GM23338 (cell line): ENCODE measurements at regions not wholly inside any gene's neighbourhood (a gene's known extent, or its start where the extent isn't known, plus 50 kb on each side); places are given as distances from the start of the nearest gene placed in this dataset.

Experiments
- ATAC-seq: fragments of 200-7000 bp; cut with Tn5 transposase; 3 replicates; pipeline ENCODE4 v1.9.1; 2020
- DNase-seq: peaks from one replicate; pipeline ENCODE4 v3.0.0-alpha.2; 2015; ENCODE audit warnings: low spot score
- H2AFZ ChIP-seq: fragments of 200-600 bp; sonication (generic); 2 replicates; pipeline ENCODE4 v1.8.0; 2016; ENCODE audit warnings: antibody characterized with exemption, mild to moderate bottlenecking, moderate library complexity
- H3F3A ChIP-seq: fragments of 200-600 bp; sonication (generic); replicated peaks from 2 replicates; pipeline ENCODE4 v1.8.0; 2017; ENCODE audit warnings: antibody characterized with exemption, mixed run types, low read depth
- H3K27ac ChIP-seq: fragments of 200-600 bp; sonication (generic); 2 replicates; pipeline ENCODE4 v1.6.1; 2016; ENCODE audit warnings: low read depth
- H3K27me3 ChIP-seq: fragments of 200-600 bp; sonication (generic); 2 replicates; pipeline ENCODE4 v1.8.0; 2016; ENCODE audit warnings: mild to moderate bottlenecking, mixed run types, moderate library complexity; ENCODE audit not compliant: insufficient read depth
- H3K36me3 ChIP-seq: fragments of 200-600 bp; sonication (generic); 2 replicates; pipeline ENCODE4 v1.8.0; 2016; ENCODE audit warnings: mild to moderate bottlenecking; ENCODE audit not compliant: insufficient read depth
- H3K4me1 ChIP-seq: fragments of 200-600 bp; sonication (generic); 2 replicates; pipeline ENCODE4 v1.8.0; 2016; ENCODE audit warnings: mild to moderate bottlenecking, moderate library complexity; ENCODE audit not compliant: insufficient read depth
- H3K4me2 ChIP-seq: fragments of 200-600 bp; sonication (generic); 2 replicates; pipeline ENCODE4 v1.7.1; 2017; ENCODE audit warnings: mixed run types
- H3K4me3 ChIP-seq: fragments of 200-600 bp; sonication (generic); 2 replicates; pipeline ENCODE4 v1.6.1; 2016; ENCODE audit warnings: mixed run types
- H3K79me2 ChIP-seq: fragments of 200-600 bp; sonication (generic); replicated peaks from 2 replicates; pipeline ENCODE4 v1.8.0; 2017; ENCODE audit warnings: mild to moderate bottlenecking; ENCODE audit not compliant: insufficient read depth
- H3K9me2 ChIP-seq: fragments of 200-600 bp; sonication (generic); 2 replicates; pipeline ENCODE4 v1.8.0; 2017; ENCODE audit not compliant: insufficient read depth
- H4K20me1 ChIP-seq: fragments of 200-600 bp; sonication (generic); replicated peaks from 2 replicates; pipeline ENCODE4 v1.8.0; 2017; ENCODE audit warnings: mild to moderate bottlenecking; ENCODE audit not compliant: insufficient read depth
- H3K27ac Mint-ChIP-seq: 2 replicates; pipeline ENCODE4 v1.8.0; 2020; ENCODE audit warnings: inconsistent platforms, mild to moderate bottlenecking, moderate library complexity, mixed read lengths
- H3K27me3 Mint-ChIP-seq: 3 replicates; pipeline ENCODE4 v1.8.0; 2022; ENCODE audit warnings: low read depth, mild to moderate bottlenecking, moderate library complexity, mixed read lengths, inconsistent platforms; ENCODE audit not compliant: insufficient read depth, poor library complexity
- H3K36me3 Mint-ChIP-seq: 3 replicates; pipeline ENCODE4 v1.8.0; 2021; ENCODE audit warnings: low read depth, mild to moderate bottlenecking, inconsistent platforms, moderate library complexity, mixed read lengths
- H3K4me1 Mint-ChIP-seq: 3 replicates; pipeline ENCODE4 v1.8.0; 2020; ENCODE audit warnings: mild to moderate bottlenecking, inconsistent platforms, mixed read lengths
- H3K4me3 Mint-ChIP-seq: 3 replicates; pipeline ENCODE4 v1.8.0; 2021; ENCODE audit warnings: moderate library complexity, mild to moderate bottlenecking, inconsistent platforms, mixed read lengths
- H3K9me3 Mint-ChIP-seq: 3 replicates; pipeline ENCODE4 v1.8.0; 2020; ENCODE audit warnings: moderate library complexity, mild to moderate bottlenecking, inconsistent platforms, mixed read lengths
- EZH2 ChIP-seq: fragments of 200-600 bp; sonication (generic); IDR thresholded peaks from one replicate; pipeline ENCODE4 v1.8.0; 2017; ENCODE audit warnings: antibody characterized with exemption, mild to moderate bottlenecking, low read depth; ENCODE audit not compliant: unreplicated experiment
- JUNB ChIP-seq: IDR thresholded peaks from one replicate; pipeline ENCODE4 v1.6.1; 2016; ENCODE audit warnings: antibody characterized with exemption; ENCODE audit not compliant: unreplicated experiment
- NANOG ChIP-seq: IDR thresholded peaks from 2 replicates; pipeline ENCODE4 v1.6.1; 2016; ENCODE audit warnings: antibody characterized with exemption, borderline replicate concordance
- STAT1 ChIP-seq: IDR thresholded peaks from one replicate; pipeline ENCODE4 v1.6.1; 2016; ENCODE audit warnings: antibody characterized with exemption; ENCODE audit not compliant: unreplicated experiment
- ZNF331 ChIP-seq: fragments of 250-450 bp; sonication (Bioruptor Pico); IDR thresholded peaks from 2 replicates; pipeline ENCODE4 v1.5.0; 2020; ENCODE audit warnings: low read depth, mild to moderate bottlenecking, moderate library complexity
- TF ChIP-seq, protein P1 (sequence below): fragments of 250-450 bp; sonication (Bioruptor Pico); IDR thresholded peaks from 2 replicates; pipeline ENCODE4 v1.5.0; 2020; ENCODE audit warnings: mild to moderate bottlenecking, moderate library complexity
- TF ChIP-seq, protein P2 (sequence below): IDR thresholded peaks from 2 replicates; pipeline ENCODE4 v1.6.1; 2016; ENCODE audit warnings: antibody characterized with exemption

DNA sequence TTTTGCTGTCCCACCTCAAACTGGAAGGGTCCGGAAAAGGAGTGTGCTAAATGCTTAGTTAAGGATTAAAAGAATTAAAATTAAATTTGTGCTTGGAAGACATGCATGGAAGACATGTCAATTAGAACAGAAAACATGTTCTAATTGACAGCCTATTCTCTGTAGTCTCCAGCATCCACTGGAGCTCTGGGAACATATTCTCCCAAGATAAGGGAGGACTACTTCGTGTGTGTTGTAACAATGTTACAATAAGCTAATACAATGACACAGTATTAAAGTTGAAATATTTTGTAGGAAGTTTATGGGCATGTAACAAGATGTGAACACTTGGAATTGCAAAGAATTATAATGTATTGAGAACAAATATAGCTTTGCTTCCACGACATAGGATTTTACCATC, 567.4 kb upstream of the CITED2 start:
- no peak overlapping the region for H3K4me2 ChIP-seq
- Mint-ChIP-seq H3K4me1 (peaks cover 33% of the 10 kb centered on the region; the same call in 2 of the 3 replicates), H3K27me3 (no peaks in the 10 kb centered on the region), H3K27ac (no peak overlapping the region), H3K36me3 (no peaks in the 10 kb centered on the region), H3K9me3 (no peaks in the 10 kb centered on the region), H3K4me3 (no peak overlapping the region)
- H3K36me3 ChIP-seq = no peaks in the 10 kb centered on the region
- ATAC-seq (no peak), DNase-seq (no peak)
- no peaks in the 10 kb centered on the region for H3K79me2 ChIP-seq
- peaks cover 20% of the 10 kb centered on the region for H3K4me1 ChIP-seq
- no peaks in the 10 kb centered on the region for H3K9me2 ChIP-seq
- H2AFZ ChIP-seq = no peak overlapping the region
- no peak overlapping the region for H3K27ac ChIP-seq
- H3F3A ChIP-seq = no peaks in the 10 kb centered on the region
- no peaks in the 10 kb centered on the region for H3K27me3 ChIP-seq
- no peaks in the 10 kb centered on the region for H4K20me1 ChIP-seq
- H3K4me3 ChIP-seq = no peak overlapping the region
- TF ChIP-seq ZNF331 (CRISPR knock-in tag) = no peak
- no peak for TF ChIP-seq STAT1
- no peak for TF ChIP-seq NANOG
- TF ChIP-seq, protein P1, sequence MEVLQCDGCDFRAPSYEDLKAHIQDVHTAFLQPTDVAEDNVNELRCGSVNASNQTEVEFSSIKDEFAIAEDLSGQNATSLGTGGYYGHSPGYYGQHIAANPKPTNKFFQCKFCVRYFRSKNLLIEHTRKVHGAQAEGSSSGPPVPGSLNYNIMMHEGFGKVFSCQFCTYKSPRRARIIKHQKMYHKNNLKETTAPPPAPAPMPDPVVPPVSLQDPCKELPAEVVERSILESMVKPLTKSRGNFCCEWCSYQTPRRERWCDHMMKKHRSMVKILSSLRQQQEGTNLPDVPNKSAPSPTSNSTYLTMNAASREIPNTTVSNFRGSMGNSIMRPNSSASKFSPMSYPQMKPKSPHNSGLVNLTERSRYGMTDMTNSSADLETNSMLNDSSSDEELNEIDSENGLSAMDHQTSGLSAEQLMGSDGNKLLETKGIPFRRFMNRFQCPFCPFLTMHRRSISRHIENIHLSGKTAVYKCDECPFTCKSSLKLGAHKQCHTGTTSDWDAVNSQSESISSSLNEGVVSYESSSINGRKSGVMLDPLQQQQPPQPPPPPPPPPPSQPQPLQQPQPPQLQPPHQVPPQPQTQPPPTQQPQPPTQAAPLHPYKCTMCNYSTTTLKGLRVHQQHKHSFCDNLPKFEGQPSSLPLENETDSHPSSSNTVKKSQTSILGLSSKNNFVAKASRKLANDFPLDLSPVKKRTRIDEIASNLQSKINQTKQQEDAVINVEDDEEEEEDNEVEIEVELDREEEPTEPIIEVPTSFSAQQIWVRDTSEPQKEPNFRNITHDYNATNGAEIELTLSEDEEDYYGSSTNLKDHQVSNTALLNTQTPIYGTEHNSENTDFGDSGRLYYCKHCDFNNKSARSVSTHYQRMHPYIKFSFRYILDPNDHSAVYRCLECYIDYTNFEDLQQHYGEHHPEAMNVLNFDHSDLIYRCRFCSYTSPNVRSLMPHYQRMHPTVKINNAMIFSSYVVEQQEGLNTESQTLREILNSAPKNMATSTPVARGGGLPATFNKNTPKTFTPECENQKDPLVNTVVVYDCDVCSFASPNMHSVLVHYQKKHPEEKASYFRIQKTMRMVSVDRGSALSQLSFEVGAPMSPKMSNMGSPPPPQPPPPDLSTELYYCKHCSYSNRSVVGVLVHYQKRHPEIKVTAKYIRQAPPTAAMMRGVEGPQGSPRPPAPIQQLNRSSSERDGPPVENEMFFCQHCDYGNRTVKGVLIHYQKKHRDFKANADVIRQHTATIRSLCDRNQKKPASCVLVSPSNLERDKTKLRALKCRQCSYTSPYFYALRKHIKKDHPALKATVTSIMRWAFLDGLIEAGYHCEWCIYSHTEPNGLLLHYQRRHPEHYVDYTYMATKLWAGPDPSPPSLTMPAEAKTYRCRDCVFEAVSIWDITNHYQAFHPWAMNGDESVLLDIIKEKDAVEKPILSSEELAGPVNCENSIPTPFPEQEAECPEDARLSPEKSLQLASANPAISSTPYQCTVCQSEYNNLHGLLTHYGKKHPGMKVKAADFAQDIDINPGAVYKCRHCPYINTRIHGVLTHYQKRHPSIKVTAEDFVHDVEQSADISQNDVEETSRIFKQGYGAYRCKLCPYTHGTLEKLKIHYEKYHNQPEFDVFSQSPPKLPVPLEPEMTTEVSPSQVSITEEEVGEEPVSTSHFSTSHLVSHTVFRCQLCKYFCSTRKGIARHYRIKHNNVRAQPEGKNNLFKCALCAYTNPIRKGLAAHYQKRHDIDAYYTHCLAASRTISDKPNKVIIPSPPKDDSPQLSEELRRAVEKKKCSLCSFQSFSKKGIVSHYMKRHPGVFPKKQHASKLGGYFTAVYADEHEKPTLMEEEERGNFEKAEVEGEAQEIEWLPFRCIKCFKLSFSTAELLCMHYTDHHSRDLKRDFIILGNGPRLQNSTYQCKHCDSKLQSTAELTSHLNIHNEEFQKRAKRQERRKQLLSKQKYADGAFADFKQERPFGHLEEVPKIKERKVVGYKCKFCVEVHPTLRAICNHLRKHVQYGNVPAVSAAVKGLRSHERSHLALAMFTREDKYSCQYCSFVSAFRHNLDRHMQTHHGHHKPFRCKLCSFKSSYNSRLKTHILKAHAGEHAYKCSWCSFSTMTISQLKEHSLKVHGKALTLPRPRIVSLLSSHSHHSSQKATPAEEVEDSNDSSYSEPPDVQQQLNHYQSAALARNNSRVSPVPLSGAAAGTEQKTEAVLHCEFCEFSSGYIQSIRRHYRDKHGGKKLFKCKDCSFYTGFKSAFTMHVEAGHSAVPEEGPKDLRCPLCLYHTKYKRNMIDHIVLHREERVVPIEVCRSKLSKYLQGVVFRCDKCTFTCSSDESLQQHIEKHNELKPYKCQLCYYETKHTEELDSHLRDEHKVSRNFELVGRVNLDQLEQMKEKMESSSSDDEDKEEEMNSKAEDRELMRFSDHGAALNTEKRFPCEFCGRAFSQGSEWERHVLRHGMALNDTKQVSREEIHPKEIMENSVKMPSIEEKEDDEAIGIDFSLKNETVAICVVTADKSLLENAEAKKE (CRISPR knock-in tag) = no peak
- no peak for TF ChIP-seq EZH2
- TF ChIP-seq, protein P2, sequence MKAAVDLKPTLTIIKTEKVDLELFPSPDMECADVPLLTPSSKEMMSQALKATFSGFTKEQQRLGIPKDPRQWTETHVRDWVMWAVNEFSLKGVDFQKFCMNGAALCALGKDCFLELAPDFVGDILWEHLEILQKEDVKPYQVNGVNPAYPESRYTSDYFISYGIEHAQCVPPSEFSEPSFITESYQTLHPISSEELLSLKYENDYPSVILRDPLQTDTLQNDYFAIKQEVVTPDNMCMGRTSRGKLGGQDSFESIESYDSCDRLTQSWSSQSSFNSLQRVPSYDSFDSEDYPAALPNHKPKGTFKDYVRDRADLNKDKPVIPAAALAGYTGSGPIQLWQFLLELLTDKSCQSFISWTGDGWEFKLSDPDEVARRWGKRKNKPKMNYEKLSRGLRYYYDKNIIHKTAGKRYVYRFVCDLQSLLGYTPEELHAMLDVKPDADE = no peak
- no peak for TF ChIP-seq JUNB
